RWPE1 (cell line): ENCODE measurements at regions not wholly inside any gene's neighbourhood (a gene's known extent, or its start where the extent isn't known, plus 50 kb on each side); places are given as distances from the start of the nearest gene placed in this dataset.
"Not testable (repeated sequence)": the region's sequence is repeated elsewhere in the genome, so short reads cannot be mapped to it uniquely, and the experiment has no call there.

Experiments used
- CTCF ChIA-PET: fragments of 350-600 bp; sonication (Branson Sonifier 250); formaldehyde crosslinking; extraction: SDS; loops from one replicate; lab custom pipeline; 2021; lab: Yijun Ruan, JAX
- POLR2A ChIA-PET: fragments of 400-600 bp; formaldehyde crosslinking; extraction: SDS; loops from one replicate; lab custom pipeline; 2020; ENCODE audit warnings: antibody characterized with exemption; ENCODE audit not compliant: low non-redundant PET; lab: Yijun Ruan, JAX
- DNase-seq: peaks from one replicate; pipeline ENCODE4 v3.0.0; 2012; ENCODE audit warnings: low spot score
- H3K27ac ChIP-seq: fragments of 450-650 bp; 2 replicates; pipeline ENCODE4 v1.5.1; 2017
- CTCF ChIP-seq: fragments of 450-650 bp; conservative IDR thresholded peaks from 2 replicates; pipeline ENCODE4 v1.5.1; 2017; ENCODE audit warnings: low read depth, mild to moderate bottlenecking

- H3K27ac ChIP-seq, result no peak overlapping the region
- CTCF ChIA-PET, result no interaction called here
- DNase-seq, result no peak
- POLR2A ChIA-PET, result no interaction called here
- TF ChIP-seq CTCF, result no peak
These were observed 110.1 kb upstream of the ZNF746 start for GRCh38 chr7:149607683-149608082.

GRCh38 chr7:149606826-149607225 lies 109.2 kb upstream of the ZNF746 start:
- POLR2A ChIA-PET, result no interaction called here
- CTCF ChIA-PET, result no interaction called here
- no peak for TF ChIP-seq CTCF

GRCh38 chr7:149605696-149606095 lies 108.1 kb upstream of the ZNF746 start:
- no peak overlapping the region for H3K27ac ChIP-seq
- DNase-seq, result no peak
- CTCF ChIA-PET, result interaction anchor here (0.5 kb wide), 1 partner anchor 572 kb away, joined by 3 read pairs; no protein-coding TSS in a partner anchor
- TF ChIP-seq CTCF, result no peak
- POLR2A ChIA-PET, result no interaction called here

More at GRCh38 chr7:149606826-149607225, 109.2 kb upstream of the ZNF746 start:
- no peak for DNase-seq
- no peak overlapping the region for H3K27ac ChIP-seq

- CTCF ChIA-PET, result no interaction called here
- DNase-seq, result no peak
- POLR2A ChIA-PET, result no interaction called here
- TF ChIP-seq CTCF, result no peak
- H3K27ac ChIP-seq, result no peak overlapping the region
These were observed 106.9 kb upstream of the ZNF746 start for GRCh38 chr7:149604521-149604920.

- POLR2A ChIA-PET, CTCF ChIA-PET, H3K27ac ChIP-seq, DNase-seq: not testable (repeated sequence)
These were observed 103.2 kb upstream of the ZNF746 start for GRCh38 chr7:149600669-149601330.

- no peak for TF ChIP-seq CTCF
- H3K27ac ChIP-seq, result no peak overlapping the region
- POLR2A ChIA-PET, result no interaction called here
- DNase-seq, result no peak
- CTCF ChIA-PET, result no interaction called here
These were observed 102.1 kb upstream of the ZNF746 start for GRCh38 chr7:149599636-149600206.

GRCh38 chr7:149598721-149599308 lies 101.2 kb upstream of the ZNF746 start:
- ChIA-PET POLR2A (no interaction called here), CTCF (no interaction called here)
- TF ChIP-seq CTCF, result no peak
- DNase-seq, result peak; percentile 22
- no peak overlapping the region for H3K27ac ChIP-seq

- DNase-seq, H3K27ac ChIP-seq, POLR2A ChIA-PET, CTCF ChIA-PET: not testable (repeated sequence)
These were observed 100.2 kb upstream of the ZNF746 start for GRCh38 chr7:149597789-149598188.
